ENCODE measurements at regions not wholly inside any gene's neighbourhood (a gene's known extent, or its start where the extent isn't known, plus 50 kb on each side); places are given as distances from the start of the nearest gene placed in this dataset.

DNA sequence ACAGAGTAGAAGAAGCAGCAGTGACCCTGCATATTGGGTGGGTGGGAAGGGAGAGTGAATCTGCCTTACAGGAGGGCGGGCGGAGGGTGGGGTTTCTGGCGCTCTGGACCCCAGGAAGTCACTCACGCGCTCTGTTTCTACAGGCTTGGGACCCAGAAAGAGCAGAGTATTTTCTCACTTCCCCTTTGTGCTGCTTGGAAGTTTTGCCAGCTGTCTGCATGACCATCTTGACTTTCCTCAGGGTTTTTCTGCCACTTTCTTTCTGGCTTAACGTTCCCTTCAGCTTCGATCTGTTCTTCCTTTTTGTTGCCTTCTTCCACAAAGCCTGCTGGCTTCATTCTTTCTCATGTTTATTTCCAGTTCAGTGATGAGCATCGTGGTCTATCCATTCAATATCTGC, 383.1 kb downstream of the GALR1 start:
- TF ChIP-seq, protein P1, sequence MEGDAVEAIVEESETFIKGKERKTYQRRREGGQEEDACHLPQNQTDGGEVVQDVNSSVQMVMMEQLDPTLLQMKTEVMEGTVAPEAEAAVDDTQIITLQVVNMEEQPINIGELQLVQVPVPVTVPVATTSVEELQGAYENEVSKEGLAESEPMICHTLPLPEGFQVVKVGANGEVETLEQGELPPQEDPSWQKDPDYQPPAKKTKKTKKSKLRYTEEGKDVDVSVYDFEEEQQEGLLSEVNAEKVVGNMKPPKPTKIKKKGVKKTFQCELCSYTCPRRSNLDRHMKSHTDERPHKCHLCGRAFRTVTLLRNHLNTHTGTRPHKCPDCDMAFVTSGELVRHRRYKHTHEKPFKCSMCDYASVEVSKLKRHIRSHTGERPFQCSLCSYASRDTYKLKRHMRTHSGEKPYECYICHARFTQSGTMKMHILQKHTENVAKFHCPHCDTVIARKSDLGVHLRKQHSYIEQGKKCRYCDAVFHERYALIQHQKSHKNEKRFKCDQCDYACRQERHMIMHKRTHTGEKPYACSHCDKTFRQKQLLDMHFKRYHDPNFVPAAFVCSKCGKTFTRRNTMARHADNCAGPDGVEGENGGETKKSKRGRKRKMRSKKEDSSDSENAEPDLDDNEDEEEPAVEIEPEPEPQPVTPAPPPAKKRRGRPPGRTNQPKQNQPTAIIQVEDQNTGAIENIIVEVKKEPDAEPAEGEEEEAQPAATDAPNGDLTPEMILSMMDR (IDR thresholded peaks at IDR 0.05 in 8 of 11, conservative IDR thresholded peaks at IDR 0.05 in 3 of 11): no peak
- TF ChIP-seq POLR2A (IDR thresholded peaks at IDR 0.05) (no peak), POLR2AphosphoS5 (IDR thresholded peaks at IDR 0.05) (no peak)

Data from spleen (tissue), 7 donors.